ENCODE measurements at regions not wholly inside any gene's neighbourhood (a gene's known extent, or its start where the extent isn't known, plus 50 kb on each side); places are given as distances from the start of the nearest gene placed in this dataset.
A peak's percentile ranks its signal among the peaks of the same experiment; 100 is the strongest.

GRCh38 chr4:177117256-177117655 lies 192.4 kb upstream of the NEIL3 start:
- H3K4me3 ChIP-seq (ENCODE audit: low read depth, low read length) = no peak overlapping the region
- TF ChIP-seq CTCF (IDR thresholded peaks at IDR 0.05; ENCODE audit: insufficient read depth, low read depth, low read length) = no peak
- DNase-seq (ENCODE audit: low read depth) = no peak

- DNase-seq (ENCODE audit: low read depth) = peak; percentile 95
- H3K4me3 ChIP-seq (ENCODE audit: low read depth, low read length) = no peak overlapping the region
- TF ChIP-seq CTCF (IDR thresholded peaks at IDR 0.05; ENCODE audit: insufficient read depth, low read depth, low read length) = no peak
These were observed 191.1 kb upstream of the NEIL3 start for GRCh38 chr4:177118596-177118995.

GRCh38 chr4:177119021-177119471 lies 190.6 kb upstream of the NEIL3 start:
- DNase-seq (ENCODE audit: low read depth) = no peak
- TF ChIP-seq CTCF (IDR thresholded peaks at IDR 0.05; ENCODE audit: insufficient read depth, low read depth, low read length) = no peak
- H3K4me3 ChIP-seq (ENCODE audit: low read depth, low read length) = no peak overlapping the region

- no peak for DNase-seq (ENCODE audit: low read depth)
- H3K4me3 ChIP-seq (ENCODE audit: low read depth, low read length) = no peak overlapping the region
- no peak for TF ChIP-seq CTCF (IDR thresholded peaks at IDR 0.05; ENCODE audit: insufficient read depth, low read depth, low read length)
These were observed 190.0 kb upstream of the NEIL3 start for GRCh38 chr4:177119691-177120090.

GRCh38 chr4:177123811-177124210 lies 185.9 kb upstream of the NEIL3 start:
- no peak overlapping the region for H3K4me3 ChIP-seq (ENCODE audit: low read depth, low read length)
- TF ChIP-seq CTCF (IDR thresholded peaks at IDR 0.05; ENCODE audit: insufficient read depth, low read depth, low read length) = no peak
- DNase-seq (ENCODE audit: low read depth) = no peak

- no peak overlapping the region for H3K4me3 ChIP-seq (ENCODE audit: low read depth, low read length)
- TF ChIP-seq CTCF (IDR thresholded peaks at IDR 0.05; ENCODE audit: insufficient read depth, low read depth, low read length) = no peak
- peak; percentile 75 for DNase-seq (ENCODE audit: low read depth)
These were observed 185.2 kb upstream of the NEIL3 start for GRCh38 chr4:177124349-177125064.

GRCh38 chr4:177125656-177126055 lies 184.0 kb upstream of the NEIL3 start:
- H3K4me3 ChIP-seq (ENCODE audit: low read depth, low read length) = no peak overlapping the region
- no peak for TF ChIP-seq CTCF (IDR thresholded peaks at IDR 0.05; ENCODE audit: insufficient read depth, low read depth, low read length)
- DNase-seq (ENCODE audit: low read depth) = no peak

Data from fibroblast of villous mesenchyme (primary cell).